KMS-11 (cell line): ENCODE measurements at regions not wholly inside any gene's neighbourhood (a gene's known extent, or its start where the extent isn't known, plus 50 kb on each side); places are given as distances from the start of the nearest gene placed in this dataset.

ENCODE experiments used
- H2AFZ ChIP-seq: fragments of 200-600 bp; sonication (generic); 2 replicates; pipeline ENCODE4 v1.6.1; 2016; ENCODE audit warnings: antibody characterized with exemption, mixed run types, low read depth
- H3K27ac ChIP-seq: fragments of 200-600 bp; sonication (generic); 2 replicates; pipeline ENCODE4 v1.6.1; 2016; ENCODE audit warnings: mild to moderate bottlenecking, mixed run types
- H3K27me3 ChIP-seq: fragments of 200-600 bp; sonication (generic); 2 replicates; pipeline ENCODE4 v1.6.1; 2017; ENCODE audit warnings: mild to moderate bottlenecking, low read depth, mixed run types, moderate library complexity; ENCODE audit not compliant: insufficient read depth
- H3K36me3 ChIP-seq: fragments of 200-600 bp; sonication (generic); 2 replicates; pipeline ENCODE4 v1.6.1; 2017; ENCODE audit warnings: mild to moderate bottlenecking, mixed run types; ENCODE audit not compliant: insufficient read depth
- H3K4me1 ChIP-seq: fragments of 200-600 bp; sonication (generic); 2 replicates; pipeline ENCODE4 v1.6.1; 2016; ENCODE audit warnings: mild to moderate bottlenecking, low read depth, mixed run types; ENCODE audit not compliant: poor library complexity, severe bottlenecking
- H3K4me2 ChIP-seq: fragments of 200-600 bp; sonication (generic); 2 replicates; pipeline ENCODE4 v1.7.0; 2016; ENCODE audit warnings: mild to moderate bottlenecking, mixed run types
- H3K4me3 ChIP-seq: fragments of 200-600 bp; sonication (generic); IDR thresholded peaks from 2 replicates; pipeline ENCODE4 v1.6.1; 2017; ENCODE audit warnings: low read depth, low read length, mixed read lengths; ENCODE audit not compliant: insufficient read depth
- H3K79me2 ChIP-seq: fragments of 200-600 bp; sonication (generic); 2 replicates; pipeline ENCODE4 v1.6.1; 2016; ENCODE audit warnings: low read depth, mixed run types; ENCODE audit not compliant: insufficient read depth
- H3K9ac ChIP-seq: fragments of 200-600 bp; sonication (generic); 2 replicates; pipeline ENCODE4 v1.6.1; 2016; ENCODE audit warnings: mild to moderate bottlenecking, mixed run types
- H4K20me1 ChIP-seq: fragments of 200-600 bp; sonication (generic); 2 replicates; pipeline ENCODE4 v1.6.1; 2016; ENCODE audit warnings: mild to moderate bottlenecking, mixed run types; ENCODE audit not compliant: insufficient read depth
- TF ChIP-seq, protein P1 (sequence below): fragments of 200-600 bp; sonication (generic); conservative IDR thresholded peaks from 2 replicates; pipeline ENCODE4 v1.6.1; 2017; ENCODE audit warnings: low read depth, mild to moderate bottlenecking, antibody characterized with exemption, low read length, moderate library complexity, mixed read lengths

DNA sequence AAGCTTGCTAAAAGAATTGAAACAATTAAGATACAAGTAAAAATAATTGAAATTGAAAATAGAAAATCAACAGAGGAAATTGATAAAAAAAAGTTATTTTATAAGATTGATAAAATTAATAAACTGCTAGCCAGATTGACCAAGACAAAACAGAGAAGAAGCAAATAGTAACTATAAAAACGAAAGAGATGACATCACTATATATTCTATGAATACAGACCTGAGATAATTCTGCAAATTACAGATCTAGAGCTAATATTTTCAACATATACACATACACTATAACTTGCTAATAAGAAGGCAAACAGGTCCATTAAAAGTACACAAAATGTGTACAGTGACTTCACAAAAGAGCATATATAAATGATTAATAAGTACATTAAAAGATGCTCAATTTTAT is 90.1 kb upstream of the RNPC3 start:
- TF ChIP-seq, protein P1, sequence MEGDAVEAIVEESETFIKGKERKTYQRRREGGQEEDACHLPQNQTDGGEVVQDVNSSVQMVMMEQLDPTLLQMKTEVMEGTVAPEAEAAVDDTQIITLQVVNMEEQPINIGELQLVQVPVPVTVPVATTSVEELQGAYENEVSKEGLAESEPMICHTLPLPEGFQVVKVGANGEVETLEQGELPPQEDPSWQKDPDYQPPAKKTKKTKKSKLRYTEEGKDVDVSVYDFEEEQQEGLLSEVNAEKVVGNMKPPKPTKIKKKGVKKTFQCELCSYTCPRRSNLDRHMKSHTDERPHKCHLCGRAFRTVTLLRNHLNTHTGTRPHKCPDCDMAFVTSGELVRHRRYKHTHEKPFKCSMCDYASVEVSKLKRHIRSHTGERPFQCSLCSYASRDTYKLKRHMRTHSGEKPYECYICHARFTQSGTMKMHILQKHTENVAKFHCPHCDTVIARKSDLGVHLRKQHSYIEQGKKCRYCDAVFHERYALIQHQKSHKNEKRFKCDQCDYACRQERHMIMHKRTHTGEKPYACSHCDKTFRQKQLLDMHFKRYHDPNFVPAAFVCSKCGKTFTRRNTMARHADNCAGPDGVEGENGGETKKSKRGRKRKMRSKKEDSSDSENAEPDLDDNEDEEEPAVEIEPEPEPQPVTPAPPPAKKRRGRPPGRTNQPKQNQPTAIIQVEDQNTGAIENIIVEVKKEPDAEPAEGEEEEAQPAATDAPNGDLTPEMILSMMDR, result no peak
- no peaks in the 10 kb centered on the region for H3K4me1 ChIP-seq
- no peaks in the 10 kb centered on the region for H3K36me3 ChIP-seq
- H3K27ac ChIP-seq, result no peak overlapping the region
- H3K9ac ChIP-seq, result no peak overlapping the region
- no peak overlapping the region for H2AFZ ChIP-seq
- H3K4me2 ChIP-seq, result no peak overlapping the region
- H3K79me2 ChIP-seq, result no peaks in the 10 kb centered on the region
- H4K20me1 ChIP-seq, result no peaks in the 10 kb centered on the region
- H3K4me3 ChIP-seq, result no peak overlapping the region
- no peaks in the 10 kb centered on the region for H3K27me3 ChIP-seq

DNA sequence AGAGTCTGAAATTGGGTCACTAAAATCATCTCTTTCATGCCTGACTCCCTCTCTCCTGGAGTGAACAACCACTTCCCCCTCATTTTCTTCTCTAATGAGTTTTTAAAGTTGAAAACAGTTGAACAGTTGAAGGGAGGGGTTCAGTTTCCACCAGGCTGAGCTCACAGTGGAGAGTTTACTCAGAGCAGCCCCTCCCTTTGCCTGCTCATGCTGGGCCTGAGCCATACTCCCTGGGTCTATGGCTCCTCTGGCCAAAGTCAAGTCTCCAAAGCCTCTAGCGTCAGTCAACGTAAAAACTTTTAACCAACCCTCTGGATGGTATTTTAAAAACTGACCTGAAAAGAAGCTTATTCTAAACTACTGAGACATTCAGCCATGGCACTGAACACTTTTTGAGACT is 100.8 kb upstream of the RNPC3 start:
- H3K4me3 ChIP-seq, result no peak overlapping the region
- TF ChIP-seq, protein P1, result no peak
- no peaks in the 10 kb centered on the region for H4K20me1 ChIP-seq
- no peaks in the 10 kb centered on the region for H3K79me2 ChIP-seq
- no peak overlapping the region for H2AFZ ChIP-seq
- no peak overlapping the region for H3K9ac ChIP-seq
- no peaks in the 10 kb centered on the region for H3K4me1 ChIP-seq
- no peak overlapping the region for H3K4me2 ChIP-seq
- H3K36me3 ChIP-seq, result no peaks in the 10 kb centered on the region
- no peak overlapping the region for H3K27ac ChIP-seq
- H3K27me3 ChIP-seq, result no peaks in the 10 kb centered on the region

DNA sequence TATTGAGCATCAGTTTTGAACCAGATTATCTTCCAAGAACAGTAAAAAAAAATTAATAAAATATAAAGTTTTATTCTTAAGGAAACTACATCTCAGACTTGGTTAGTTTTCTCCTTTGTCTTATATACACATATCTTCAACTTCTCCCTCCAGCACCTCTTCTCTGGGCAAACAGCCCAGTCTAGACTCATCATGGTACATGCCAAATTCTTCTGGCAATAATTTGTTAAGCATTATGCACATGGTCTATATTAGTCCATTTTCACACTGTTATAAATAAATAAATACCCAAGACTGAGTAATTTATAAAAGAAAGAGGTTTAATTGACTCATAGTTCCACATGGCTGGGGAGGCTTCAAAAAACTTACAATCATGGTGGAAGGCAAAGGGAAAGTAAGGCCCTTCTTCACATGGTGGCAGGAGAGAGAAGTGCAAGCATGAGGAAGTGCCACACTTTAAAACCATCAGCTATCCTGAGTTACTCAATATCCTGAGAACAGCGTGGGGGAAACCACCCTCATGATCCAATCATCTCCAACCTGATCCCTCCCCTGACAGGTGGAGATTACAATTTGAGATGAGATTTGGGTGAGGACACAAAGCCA is 108.7 kb upstream of the RNPC3 start:
- Histone ChIP-seq H3K36me3 (no peaks in the 10 kb centered on the region), H2AFZ (no peak overlapping the region), H3K4me1 (no peaks in the 10 kb centered on the region), H4K20me1 (no peaks in the 10 kb centered on the region), H3K4me2 (no peak overlapping the region), H3K27me3 (no peaks in the 10 kb centered on the region), H3K79me2 (no peaks in the 10 kb centered on the region), H3K9ac (no peak overlapping the region), H3K4me3 (no peak overlapping the region), H3K27ac (no peak overlapping the region)
- TF ChIP-seq, protein P1, result no peak

DNA sequence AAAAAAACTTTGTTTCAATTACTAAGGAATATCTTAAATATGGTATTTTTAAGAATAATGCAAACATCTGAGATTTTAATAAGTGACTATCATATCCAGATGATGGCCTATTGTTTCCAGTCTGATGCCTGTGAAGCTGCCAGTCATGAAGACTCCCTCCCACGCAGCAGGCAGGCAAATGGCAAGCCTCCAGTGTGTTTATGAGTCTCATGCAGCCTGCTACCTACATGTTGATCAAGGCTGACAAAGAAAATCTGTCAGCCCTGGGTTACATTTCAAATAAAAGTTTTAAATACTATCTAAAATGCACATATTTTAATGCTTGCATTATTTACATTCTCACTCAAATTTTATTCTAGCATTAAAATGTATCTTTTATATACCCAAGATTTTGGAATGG is 137.6 kb upstream of the RNPC3 start:
- no peaks in the 10 kb centered on the region for H3K4me1 ChIP-seq
- no peaks in the 10 kb centered on the region for H4K20me1 ChIP-seq
- no peaks in the 10 kb centered on the region for H3K27me3 ChIP-seq
- H3K4me2 ChIP-seq, result no peak overlapping the region
- no peak overlapping the region for H2AFZ ChIP-seq
- no peak overlapping the region for H3K9ac ChIP-seq
- no peak overlapping the region for H3K27ac ChIP-seq
- no peaks in the 10 kb centered on the region for H3K79me2 ChIP-seq
- no peaks in the 10 kb centered on the region for H3K36me3 ChIP-seq
- TF ChIP-seq, protein P1, result no peak
- no peak overlapping the region for H3K4me3 ChIP-seq
